ENCODE measurements at regions not wholly inside any gene's neighbourhood (a gene's known extent, or its start where the extent isn't known, plus 50 kb on each side); places are given as distances from the start of the nearest gene placed in this dataset.

GRCh38 chr13:70932511-70932910, 824.3 kb upstream of the KLHL1 start:
- ChIA-PET POLR2A (no interaction called here), CTCF (no interaction called here)
- no peaks in the 10 kb centered on the region for H3K36me3 ChIP-seq (ENCODE audit: control insufficient read depth in 2 of 2, insufficient read depth in 1 of 2, low read length in 2 of 2)
- H3K4me1 ChIP-seq (ENCODE audit: control insufficient read depth, insufficient read depth, low read length), result no peaks in the 10 kb centered on the region
- H3K4me3 ChIP-seq (ENCODE audit: low read depth, low read length), result no peak overlapping the region
- TF ChIP-seq YY1 (tag by site-specific recombination; IDR thresholded peaks at IDR 0.05), result no peak
- TF ChIP-seq ZNF768 (tag by site-specific recombination; IDR thresholded peaks at IDR 0.05), result no peak
- no peak for TF ChIP-seq ZBTB21 (tag by site-specific recombination; IDR thresholded peaks at IDR 0.05)
- no peak for TF ChIP-seq ZFP37 (tag by site-specific recombination; IDR thresholded peaks at IDR 0.05)
- no peak for TF ChIP-seq IKZF3 (tag by site-specific recombination; IDR thresholded peaks at IDR 0.05)
- TF ChIP-seq ZNF704 (tag by site-specific recombination; IDR thresholded peaks at IDR 0.05), result no peak
- no peak for TF ChIP-seq ZNF830 (tag by site-specific recombination; IDR thresholded peaks at IDR 0.05; ENCODE audit: low read depth)
- no peak for TF ChIP-seq ZNF23 (tag by site-specific recombination; IDR thresholded peaks at IDR 0.05; ENCODE audit: borderline replicate concordance)
- TF ChIP-seq ZNF624 (tag by site-specific recombination; IDR thresholded peaks at IDR 0.05), result no peak
- TF ChIP-seq ZNF555 (tag by site-specific recombination; conservative IDR thresholded peaks at IDR 0.05), result no peak
- no peak for TF ChIP-seq ZNF362 (tag by site-specific recombination; IDR thresholded peaks at IDR 0.05)
- TF ChIP-seq ZNF596 (tag by site-specific recombination; IDR thresholded peaks at IDR 0.05), result no peak
- no peak for TF ChIP-seq ZBTB10 (tag by site-specific recombination; IDR thresholded peaks at IDR 0.05)
- no peak for TF ChIP-seq ZNF560 (tag by site-specific recombination; IDR thresholded peaks at IDR 0.05; ENCODE audit: borderline replicate concordance)
- no peak for TF ChIP-seq ZNF350 (tag by site-specific recombination; IDR thresholded peaks at IDR 0.05)
- TF ChIP-seq ZNF433 (tag by site-specific recombination; IDR thresholded peaks at IDR 0.05; ENCODE audit: low read depth), result no peak
- H3K9me3 ChIP-seq (ENCODE audit: control insufficient read depth, insufficient read depth, low read depth, low read length), result no peaks in the 10 kb centered on the region
- no peak overlapping the region for H3K27ac ChIP-seq (ENCODE audit: extremely low read depth, low read depth, low read length)

- ChIA-PET POLR2A (no interaction called here), CTCF (no interaction called here)
- TF ChIP-seq ZNF350 (tag by site-specific recombination; IDR thresholded peaks at IDR 0.05), result no peak
- TF ChIP-seq ZNF623 (tag by site-specific recombination; IDR thresholded peaks at IDR 0.05), result no peak
- TF ChIP-seq PRDM10 (tag by site-specific recombination; IDR thresholded peaks at IDR 0.05), result no peak
- TF ChIP-seq ZNF239 (tag by site-specific recombination; IDR thresholded peaks at IDR 0.05), result no peak
- TF ChIP-seq SETDB1 (IDR thresholded peaks at IDR 0.05; ENCODE audit: insufficient read length, low read length), result no peak
- no peak for TF ChIP-seq ZNF366 (tag by site-specific recombination; conservative IDR thresholded peaks at IDR 0.05)
- TF ChIP-seq PRDM4 (tag by site-specific recombination; IDR thresholded peaks at IDR 0.05), result no peak
Measured at GRCh38 chr13:70923863-70924752, 815.9 kb upstream of the KLHL1 start.

More at GRCh38 chr13:70923863-70924752, 815.9 kb upstream of the KLHL1 start:
- Histone ChIP-seq H3K9me3 (ENCODE audit: control insufficient read depth, insufficient read depth, low read depth, low read length) (no peaks in the 10 kb centered on the region), H3K4me1 (ENCODE audit: control insufficient read depth, insufficient read depth, low read length) (no peaks in the 10 kb centered on the region), H3K4me3 (ENCODE audit: low read depth, low read length) (no peak overlapping the region), H3K36me3 (ENCODE audit: control insufficient read depth in 2 of 2, insufficient read depth in 1 of 2, low read length in 2 of 2) (no peaks in the 10 kb centered on the region), H3K27ac (ENCODE audit: extremely low read depth, low read depth, low read length) (no peak overlapping the region)

All from HEK293 (cell line).